ENCODE measurements at regions not wholly inside any gene's neighbourhood (a gene's known extent, or its start where the extent isn't known, plus 50 kb on each side); places are given as distances from the start of the nearest gene placed in this dataset.

GRCh38 chr11:112401036-112401769 lies 140.5 kb upstream of the PLET1 start:
- no peak overlapping the region for H3K4me3 Mint-ChIP-seq
- CTCF ChIA-PET, result no interaction called here
- H3K36me3 Mint-ChIP-seq, result no peaks in the 10 kb centered on the region
- H3K27me3 Mint-ChIP-seq, result no peaks in the 10 kb centered on the region
- H3K27ac Mint-ChIP-seq, result no peak overlapping the region
- no peaks in the 10 kb centered on the region for H3K9me3 Mint-ChIP-seq
- DNase-seq, result no peak
- H3K4me1 Mint-ChIP-seq, result no peaks in the 10 kb centered on the region

GRCh38 chr11:112403432-112403831 lies 142.8 kb upstream of the PLET1 start:
- no peak overlapping the region for H3K27ac Mint-ChIP-seq

DNA sequence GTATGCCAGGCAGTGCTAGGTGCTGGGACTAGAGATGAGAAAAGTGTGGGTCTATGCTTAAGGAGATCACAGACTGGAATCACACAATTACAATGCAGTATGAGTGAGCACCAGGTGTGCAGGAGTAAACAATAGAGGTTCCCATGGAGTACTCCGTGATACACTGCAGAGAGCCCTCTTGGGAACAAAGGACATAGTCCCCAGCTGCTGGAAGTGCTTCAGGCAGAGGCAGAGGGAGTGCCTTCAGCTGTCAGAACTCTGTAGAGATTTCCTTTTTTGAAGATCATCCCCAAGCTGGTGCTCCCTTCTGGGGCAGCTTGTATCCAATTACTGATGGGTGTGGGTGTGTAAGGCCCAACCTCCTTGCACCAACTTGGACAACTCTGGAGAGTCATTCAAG lies 143.5 kb upstream of the PLET1 start:
- H3K36me3 Mint-ChIP-seq, result no peaks in the 10 kb centered on the region
- CTCF ChIA-PET, result no interaction called here
- no peaks in the 10 kb centered on the region for H3K9me3 Mint-ChIP-seq
- no peaks in the 10 kb centered on the region for H3K27me3 Mint-ChIP-seq
- H3K4me1 Mint-ChIP-seq, result no peaks in the 10 kb centered on the region
- H3K4me3 Mint-ChIP-seq, result no peak overlapping the region
- no peak for DNase-seq
- H3K27ac Mint-ChIP-seq, result no peak overlapping the region

More at GRCh38 chr11:112403432-112403831, 142.8 kb upstream of the PLET1 start:
- H3K4me1 Mint-ChIP-seq, result no peaks in the 10 kb centered on the region
- no peaks in the 10 kb centered on the region for H3K9me3 Mint-ChIP-seq
- no peak overlapping the region for H3K4me3 Mint-ChIP-seq
- CTCF ChIA-PET, result no interaction called here
- H3K36me3 Mint-ChIP-seq, result no peaks in the 10 kb centered on the region
- no peaks in the 10 kb centered on the region for H3K27me3 Mint-ChIP-seq
- DNase-seq, result no peak

GRCh38 chr11:112408517-112408916 lies 147.9 kb upstream of the PLET1 start:
- Mint-ChIP-seq H3K36me3 (no peaks in the 10 kb centered on the region), H3K4me1 (peaks cover 5% of the 10 kb centered on the region), H3K4me3 (no peak overlapping the region), H3K27ac (no peak overlapping the region), H3K27me3 (no peaks in the 10 kb centered on the region), H3K9me3 (no peaks in the 10 kb centered on the region)
- CTCF ChIA-PET, result no interaction called here
- DNase-seq, result no peak

DNA sequence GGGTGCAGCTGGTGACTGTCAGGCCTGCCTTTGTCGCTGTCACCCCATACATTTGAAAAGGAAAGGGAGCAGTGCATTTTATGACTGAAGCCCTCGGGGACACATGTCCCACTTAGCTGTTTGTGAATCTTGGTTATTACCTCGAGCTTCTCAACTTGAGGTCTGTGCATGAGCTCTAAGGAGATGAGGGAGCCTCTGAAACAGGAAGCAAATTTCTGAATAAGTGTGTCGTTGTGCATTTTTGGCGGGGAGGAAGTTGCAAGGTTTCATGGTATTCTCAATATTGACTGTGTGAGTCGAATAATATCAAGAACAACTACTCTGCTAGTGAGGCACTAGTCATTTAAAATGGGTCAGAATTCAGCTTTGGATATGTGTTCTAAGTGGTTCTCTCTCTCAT lies 149.7 kb upstream of the PLET1 start:
- no peak for DNase-seq
- no peaks in the 10 kb centered on the region for H3K36me3 Mint-ChIP-seq
- H3K27me3 Mint-ChIP-seq, result no peaks in the 10 kb centered on the region
- H3K4me1 Mint-ChIP-seq, result peaks cover 5% of the 10 kb centered on the region
- H3K4me3 Mint-ChIP-seq, result no peak overlapping the region
- no peak overlapping the region for H3K27ac Mint-ChIP-seq
- CTCF ChIA-PET, result interaction anchor here (0.7 kb wide), 1 partner anchor 129 kb away, joined by 3 read pairs; no protein-coding TSS in a partner anchor
- no peaks in the 10 kb centered on the region for H3K9me3 Mint-ChIP-seq

- no peak for DNase-seq
- Mint-ChIP-seq H3K9me3 (no peaks in the 10 kb centered on the region), H3K27me3 (no peaks in the 10 kb centered on the region), H3K4me3 (no peak overlapping the region), H3K36me3 (no peaks in the 10 kb centered on the region), H3K4me1 (peaks cover 7% of the 10 kb centered on the region), H3K27ac (no peak overlapping the region)
- CTCF ChIA-PET, result no interaction called here
Observed at GRCh38 chr11:112412383-112412782, 151.7 kb upstream of the PLET1 start.

DNA sequence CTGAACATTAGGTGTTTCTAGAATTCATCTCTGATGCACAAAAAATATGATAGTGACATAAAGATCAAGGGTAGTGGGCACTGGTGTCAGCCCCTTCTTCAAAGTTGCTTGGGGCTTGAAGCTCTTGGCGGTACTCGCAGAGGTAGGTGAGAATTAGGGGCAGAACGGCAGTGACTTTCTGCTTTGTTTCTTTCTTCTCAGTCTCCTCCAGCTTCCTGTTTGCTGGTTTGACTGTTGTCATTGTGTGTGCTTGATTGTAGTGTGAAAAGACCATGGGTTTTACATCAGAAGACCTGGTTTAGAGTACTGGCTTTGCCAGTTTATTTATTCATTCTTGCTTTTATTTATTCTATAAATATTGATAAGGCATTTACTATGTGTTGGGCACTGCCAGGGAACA lies 156.7 kb upstream of the PLET1 start:
- no peak for DNase-seq
- H3K27ac Mint-ChIP-seq, result no peak overlapping the region
- CTCF ChIA-PET, result no interaction called here
- no peaks in the 10 kb centered on the region for H3K36me3 Mint-ChIP-seq
- H3K9me3 Mint-ChIP-seq, result no peaks in the 10 kb centered on the region
- H3K4me1 Mint-ChIP-seq, result peaks cover 2% of the 10 kb centered on the region
- no peak overlapping the region for H3K4me3 Mint-ChIP-seq
- H3K27me3 Mint-ChIP-seq, result peaks cover 4% of the 10 kb centered on the region

DNA sequence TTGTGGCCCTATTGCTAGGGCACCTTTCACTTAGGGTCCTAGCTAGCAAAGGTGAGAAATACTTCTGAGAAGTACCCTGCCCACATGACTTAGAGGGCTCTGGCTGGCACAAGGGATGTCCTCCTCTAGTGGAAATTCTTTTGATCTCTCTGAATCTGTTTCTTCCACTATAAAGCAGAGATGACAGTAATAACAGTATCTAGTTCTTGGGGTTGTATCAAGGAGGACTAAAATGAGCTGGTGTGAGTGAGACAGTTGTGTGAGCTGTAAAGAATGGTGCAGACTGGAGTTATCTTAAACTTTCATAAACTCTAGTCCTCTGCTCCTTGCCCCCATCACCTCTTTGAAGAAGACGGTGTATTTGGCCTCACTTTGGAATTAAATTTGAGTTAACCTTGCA lies 157.8 kb upstream of the PLET1 start:
- Mint-ChIP-seq H3K4me3 (no peak overlapping the region), H3K36me3 (no peaks in the 10 kb centered on the region), H3K27me3 (peaks cover 8% of the 10 kb centered on the region), H3K9me3 (no peaks in the 10 kb centered on the region), H3K4me1 (peaks cover 2% of the 10 kb centered on the region), H3K27ac (no peak overlapping the region)
- CTCF ChIA-PET, result interaction anchor here (0.5 kb wide), 1 partner anchor 1571 kb away, joined by 3 read pairs; no protein-coding TSS in a partner anchor
- DNase-seq, result no peak

DNA sequence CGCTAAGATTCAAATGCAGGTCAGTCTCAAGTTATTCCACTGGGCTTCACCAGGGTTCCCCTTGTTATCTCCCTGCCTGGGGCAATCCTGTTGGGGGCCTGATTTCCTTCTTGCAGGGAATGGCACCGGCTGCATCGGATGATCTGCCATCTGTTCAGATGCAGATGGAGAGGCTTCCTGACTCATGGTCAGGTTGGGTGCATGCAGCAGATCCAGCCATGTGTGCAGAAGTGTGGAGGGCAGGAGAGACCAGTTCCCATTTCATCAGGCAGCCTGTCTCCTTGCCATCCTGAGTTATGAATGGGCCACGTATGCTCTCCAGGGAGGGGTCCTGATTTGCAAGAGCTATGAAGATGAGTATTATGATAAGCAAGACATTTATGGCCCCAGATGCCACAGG lies 161.2 kb upstream of the PLET1 start:
- Mint-ChIP-seq H3K27me3 (peaks cover 8% of the 10 kb centered on the region), H3K36me3 (no peaks in the 10 kb centered on the region), H3K4me3 (no peak overlapping the region), H3K9me3 (peaks cover 1% of the 10 kb centered on the region), H3K27ac (no peak overlapping the region), H3K4me1 (peaks cover 2% of the 10 kb centered on the region)
- CTCF ChIA-PET, result interaction anchor here (0.7 kb wide), 1 partner anchor 61 kb away, joined by 3 read pairs; no protein-coding TSS in a partner anchor
- DNase-seq, result no peak

GRCh38 chr11:112425121-112425520 lies 164.5 kb upstream of the PLET1 start:
- no peak overlapping the region for H3K4me3 Mint-ChIP-seq
- CTCF ChIA-PET, result no interaction called here
- DNase-seq, result no peak
- no peaks in the 10 kb centered on the region for H3K4me1 Mint-ChIP-seq
- no peak overlapping the region for H3K27ac Mint-ChIP-seq
- H3K9me3 Mint-ChIP-seq, result peaks cover 2% of the 10 kb centered on the region
- no peaks in the 10 kb centered on the region for H3K36me3 Mint-ChIP-seq
- H3K27me3 Mint-ChIP-seq, result peaks cover 8% of the 10 kb centered on the region

DNA sequence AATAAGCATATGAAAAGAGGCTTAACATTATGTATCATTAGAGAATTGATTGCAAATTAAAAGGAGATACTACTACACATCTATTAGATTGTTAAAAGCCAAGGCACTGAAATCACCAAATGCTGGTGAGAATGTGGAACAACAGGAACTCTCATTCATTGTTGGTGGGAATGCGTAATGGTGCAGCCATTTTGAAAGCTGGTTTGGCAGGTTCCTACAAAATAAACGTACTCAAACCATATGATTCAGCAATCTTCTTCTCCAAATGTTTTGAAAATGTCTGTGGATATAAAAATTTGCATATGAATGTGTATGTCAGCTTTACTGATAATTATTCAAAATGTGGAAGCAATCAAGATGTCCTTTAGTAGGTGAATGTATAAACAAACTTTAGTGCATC lies 176.4 kb upstream of the PLET1 start:
- Mint-ChIP-seq H3K4me3 (no peak overlapping the region), H3K27me3 (peaks cover 12% of the 10 kb centered on the region), H3K36me3 (no peaks in the 10 kb centered on the region), H3K9me3 (peaks cover 14% of the 10 kb centered on the region), H3K4me1 (no peaks in the 10 kb centered on the region), H3K27ac (no peak overlapping the region)
- no peak for DNase-seq
- CTCF ChIA-PET, result no interaction called here

DNA sequence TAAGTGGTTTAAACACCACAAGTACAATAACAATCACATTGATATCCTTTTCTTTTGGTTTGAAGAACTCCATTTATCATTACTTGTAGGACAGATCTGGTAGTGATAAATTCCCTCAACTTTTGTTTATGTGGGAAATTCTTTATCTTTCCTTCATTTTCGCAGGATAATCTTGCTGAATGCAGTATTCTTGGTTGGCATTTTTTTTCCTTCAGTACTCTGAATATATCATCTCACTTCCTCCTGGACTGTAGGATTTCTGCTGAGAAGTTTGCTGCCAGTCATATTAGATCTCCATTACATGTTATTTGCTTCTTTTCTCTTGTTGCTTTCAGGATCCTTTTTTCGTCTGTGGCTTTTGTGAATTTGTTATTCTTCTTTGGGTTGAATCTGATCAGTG lies 179.0 kb upstream of the PLET1 start:
- Mint-ChIP-seq H3K36me3 (no peaks in the 10 kb centered on the region), H3K4me1 (no peaks in the 10 kb centered on the region), H3K9me3 (peaks cover 10% of the 10 kb centered on the region), H3K27ac (no peak overlapping the region), H3K4me3 (no peak overlapping the region), H3K27me3 (peaks cover 12% of the 10 kb centered on the region)
- CTCF ChIA-PET, result no interaction called here
- DNase-seq, result no peak

GRCh38 chr11:112440518-112440917 lies 179.9 kb upstream of the PLET1 start:
- H3K27ac Mint-ChIP-seq, result no peak overlapping the region

GRCh38 chr11:112448168-112448567 lies 187.5 kb upstream of the PLET1 start:
- H3K4me1 Mint-ChIP-seq, result no peaks in the 10 kb centered on the region
- DNase-seq, result no peak
- H3K27ac Mint-ChIP-seq, result no peak overlapping the region
- peaks cover 2% of the 10 kb centered on the region for H3K9me3 Mint-ChIP-seq
- no peaks in the 10 kb centered on the region for H3K27me3 Mint-ChIP-seq
- CTCF ChIA-PET, result no interaction called here
- H3K36me3 Mint-ChIP-seq, result no peaks in the 10 kb centered on the region
- H3K4me3 Mint-ChIP-seq, result no peak overlapping the region

More at GRCh38 chr11:112440518-112440917, 179.9 kb upstream of the PLET1 start:
- Mint-ChIP-seq H3K4me3 (no peak overlapping the region), H3K27me3 (peaks cover 12% of the 10 kb centered on the region), H3K9me3 (peaks cover 12% of the 10 kb centered on the region), H3K36me3 (no peaks in the 10 kb centered on the region), H3K4me1 (no peaks in the 10 kb centered on the region)
- no peak for DNase-seq
- CTCF ChIA-PET, result no interaction called here

GRCh38 chr11:112448806-112449205 lies 188.1 kb upstream of the PLET1 start:
- Mint-ChIP-seq H3K27me3 (no peaks in the 10 kb centered on the region), H3K36me3 (no peaks in the 10 kb centered on the region), H3K4me3 (no peak overlapping the region), H3K9me3 (peaks cover 2% of the 10 kb centered on the region), H3K4me1 (no peaks in the 10 kb centered on the region), H3K27ac (no peak overlapping the region)
- CTCF ChIA-PET, result no interaction called here
- DNase-seq, result no peak

Data from activated naive CD4-positive, alpha-beta T cell treated with anti-CD3 and anti-CD28 coated beads, Interleukin-2, amount 10 ng/mL, durations not matched to agents 7 days and 5 days (primary cell).